ENCODE measurements at regions not wholly inside any gene's neighbourhood (a gene's known extent, or its start where the extent isn't known, plus 50 kb on each side); places are given as distances from the start of the nearest gene placed in this dataset.
A peak's percentile ranks its signal among the peaks of the same experiment; 100 is the strongest.
"Not testable (repeated sequence)": the region's sequence is repeated elsewhere in the genome, so short reads cannot be mapped to it uniquely, and the experiment has no call there.

DNA sequence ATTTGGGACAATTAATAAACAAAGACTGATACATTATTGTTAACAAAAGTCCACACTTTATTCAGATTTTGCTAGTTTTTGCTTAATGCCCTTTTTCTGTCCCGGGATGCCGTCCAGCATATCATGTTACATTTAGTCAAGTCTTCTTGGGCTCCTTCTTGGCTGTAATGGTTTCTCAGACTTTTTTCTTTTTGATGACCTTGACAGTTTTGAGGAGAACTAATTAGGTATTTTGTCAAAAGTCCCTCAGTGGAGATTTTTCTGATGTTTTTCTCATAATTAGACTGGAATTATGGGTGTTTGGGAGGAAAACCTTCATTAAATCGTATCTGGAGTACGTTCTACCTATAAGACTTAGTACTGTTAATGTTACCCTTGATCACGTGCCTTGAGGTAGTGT lies 177.2 kb downstream of the MCHR2 start:
- TF ChIP-seq, protein P1, sequence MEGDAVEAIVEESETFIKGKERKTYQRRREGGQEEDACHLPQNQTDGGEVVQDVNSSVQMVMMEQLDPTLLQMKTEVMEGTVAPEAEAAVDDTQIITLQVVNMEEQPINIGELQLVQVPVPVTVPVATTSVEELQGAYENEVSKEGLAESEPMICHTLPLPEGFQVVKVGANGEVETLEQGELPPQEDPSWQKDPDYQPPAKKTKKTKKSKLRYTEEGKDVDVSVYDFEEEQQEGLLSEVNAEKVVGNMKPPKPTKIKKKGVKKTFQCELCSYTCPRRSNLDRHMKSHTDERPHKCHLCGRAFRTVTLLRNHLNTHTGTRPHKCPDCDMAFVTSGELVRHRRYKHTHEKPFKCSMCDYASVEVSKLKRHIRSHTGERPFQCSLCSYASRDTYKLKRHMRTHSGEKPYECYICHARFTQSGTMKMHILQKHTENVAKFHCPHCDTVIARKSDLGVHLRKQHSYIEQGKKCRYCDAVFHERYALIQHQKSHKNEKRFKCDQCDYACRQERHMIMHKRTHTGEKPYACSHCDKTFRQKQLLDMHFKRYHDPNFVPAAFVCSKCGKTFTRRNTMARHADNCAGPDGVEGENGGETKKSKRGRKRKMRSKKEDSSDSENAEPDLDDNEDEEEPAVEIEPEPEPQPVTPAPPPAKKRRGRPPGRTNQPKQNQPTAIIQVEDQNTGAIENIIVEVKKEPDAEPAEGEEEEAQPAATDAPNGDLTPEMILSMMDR (conservative IDR thresholded peaks at IDR 0.05; ENCODE audit: low read length): no peak
- no peak overlapping the region for H3K4me3 ChIP-seq (ENCODE audit: low read length)
- no peak for DNase-seq (ENCODE audit: low read depth)

DNA sequence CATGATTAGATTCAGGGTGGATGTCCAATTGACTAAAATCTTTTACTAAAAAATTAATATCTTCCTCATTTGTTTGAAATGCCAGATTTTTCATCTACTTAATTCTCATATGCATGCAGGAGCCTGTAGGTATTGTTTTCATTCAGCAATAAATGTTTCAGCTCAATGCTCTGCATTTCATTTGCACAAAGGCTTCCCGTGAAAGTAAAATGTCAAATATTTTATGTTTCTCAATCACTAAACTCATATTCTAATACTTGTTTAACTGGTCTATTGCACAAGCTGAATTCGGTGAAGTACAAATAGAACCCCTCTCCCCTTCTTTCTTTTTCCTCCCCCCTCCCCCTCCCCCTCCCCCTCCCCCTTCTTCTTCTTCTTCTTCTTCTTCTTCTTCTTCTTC lies 175.9 kb downstream of the MCHR2 start:
- no peak for DNase-seq (ENCODE audit: low read depth)
- H3K4me3 ChIP-seq (ENCODE audit: low read length): no peak overlapping the region
- TF ChIP-seq, protein P1 (conservative IDR thresholded peaks at IDR 0.05; ENCODE audit: low read length): no peak

DNA sequence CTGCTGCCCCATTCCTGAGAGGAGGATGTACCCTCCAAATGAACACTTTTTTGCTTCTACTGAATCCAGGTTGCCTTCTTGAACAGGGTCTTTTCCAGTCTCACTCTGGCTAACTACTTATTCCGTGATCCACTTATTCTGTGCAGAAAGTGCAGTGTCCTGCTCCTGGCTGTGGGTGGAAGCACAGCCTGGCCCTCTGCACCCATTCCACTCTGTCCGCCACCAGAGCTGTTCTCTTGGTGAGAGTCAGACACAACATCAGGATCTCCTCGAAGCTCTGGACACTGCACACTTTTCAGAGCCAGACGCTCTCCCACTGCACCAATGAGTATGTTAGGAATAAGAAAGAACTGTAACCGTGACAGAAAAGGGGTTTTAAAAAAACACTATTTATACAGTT lies 174.2 kb downstream of the MCHR2 start:
- H3K4me3 ChIP-seq (ENCODE audit: low read length): no peak overlapping the region
- TF ChIP-seq, protein P1 (conservative IDR thresholded peaks at IDR 0.05; ENCODE audit: low read length): no peak
- no peak for DNase-seq (ENCODE audit: low read depth)

DNA sequence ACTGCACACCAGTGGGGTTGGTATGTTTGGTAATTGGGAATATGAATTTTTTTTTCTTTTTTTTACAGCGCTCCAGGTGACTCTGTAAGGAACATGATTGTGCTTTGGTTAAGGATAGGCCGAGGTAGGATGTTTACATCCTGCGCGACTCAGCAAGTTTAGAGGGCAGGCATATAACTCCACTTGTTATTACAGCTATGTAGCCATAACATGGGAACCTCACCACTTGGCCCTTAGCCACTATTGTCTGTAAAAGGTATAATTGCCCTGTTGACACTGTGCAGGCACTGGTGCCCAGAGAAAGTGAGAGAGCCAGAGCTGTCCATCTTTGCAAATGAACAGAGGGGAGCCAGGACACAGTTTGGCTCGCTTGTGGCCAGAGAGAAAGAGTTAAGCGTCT lies 172.9 kb downstream of the MCHR2 start:
- H3K4me3 ChIP-seq (ENCODE audit: low read length): no peak overlapping the region
- TF ChIP-seq, protein P1 (conservative IDR thresholded peaks at IDR 0.05; ENCODE audit: low read length): no peak
- DNase-seq (ENCODE audit: low read depth): no peak

DNA sequence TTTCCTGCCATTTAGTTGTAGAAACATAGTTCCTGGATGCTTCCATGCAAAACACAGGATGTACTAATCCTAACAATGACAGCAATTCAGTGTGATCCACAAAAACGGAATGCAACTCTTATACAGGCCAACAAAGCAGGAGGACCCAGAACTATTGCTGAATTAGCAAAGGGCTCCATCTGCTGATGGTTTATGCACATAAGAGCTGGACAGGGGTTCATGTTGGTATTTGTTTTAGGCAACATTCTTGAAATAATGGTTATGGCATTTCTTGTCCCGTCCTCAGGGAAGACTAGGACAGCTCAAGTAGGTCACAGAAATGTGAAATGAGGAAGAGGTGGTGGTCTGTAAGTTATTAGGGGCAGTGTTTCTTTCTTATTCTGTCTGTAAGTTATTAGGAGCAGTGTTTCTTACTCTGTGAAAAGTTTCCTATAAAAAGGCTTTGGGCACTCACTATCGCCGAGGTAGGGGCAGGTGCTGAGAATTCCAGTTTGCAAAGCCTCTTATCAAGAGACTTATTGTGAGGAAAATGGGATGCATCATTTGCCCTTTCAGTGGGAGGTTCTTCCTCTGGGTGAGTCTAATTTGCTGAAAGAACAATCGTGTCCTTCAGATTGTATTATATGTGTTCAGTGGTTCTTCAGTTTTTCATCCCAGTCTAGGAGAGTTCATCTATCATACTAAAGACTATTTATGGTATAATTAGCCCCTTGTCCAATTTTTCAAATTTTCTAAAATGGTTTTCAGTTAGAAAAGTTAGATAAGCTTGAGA lies 171.1 kb downstream of the MCHR2 start:
- TF ChIP-seq, protein P1 (conservative IDR thresholded peaks at IDR 0.05; ENCODE audit: low read length): peak; percentile 70
- peak; percentile 76 for DNase-seq (ENCODE audit: low read depth)
- no peak overlapping the region for H3K4me3 ChIP-seq (ENCODE audit: low read length)

DNA sequence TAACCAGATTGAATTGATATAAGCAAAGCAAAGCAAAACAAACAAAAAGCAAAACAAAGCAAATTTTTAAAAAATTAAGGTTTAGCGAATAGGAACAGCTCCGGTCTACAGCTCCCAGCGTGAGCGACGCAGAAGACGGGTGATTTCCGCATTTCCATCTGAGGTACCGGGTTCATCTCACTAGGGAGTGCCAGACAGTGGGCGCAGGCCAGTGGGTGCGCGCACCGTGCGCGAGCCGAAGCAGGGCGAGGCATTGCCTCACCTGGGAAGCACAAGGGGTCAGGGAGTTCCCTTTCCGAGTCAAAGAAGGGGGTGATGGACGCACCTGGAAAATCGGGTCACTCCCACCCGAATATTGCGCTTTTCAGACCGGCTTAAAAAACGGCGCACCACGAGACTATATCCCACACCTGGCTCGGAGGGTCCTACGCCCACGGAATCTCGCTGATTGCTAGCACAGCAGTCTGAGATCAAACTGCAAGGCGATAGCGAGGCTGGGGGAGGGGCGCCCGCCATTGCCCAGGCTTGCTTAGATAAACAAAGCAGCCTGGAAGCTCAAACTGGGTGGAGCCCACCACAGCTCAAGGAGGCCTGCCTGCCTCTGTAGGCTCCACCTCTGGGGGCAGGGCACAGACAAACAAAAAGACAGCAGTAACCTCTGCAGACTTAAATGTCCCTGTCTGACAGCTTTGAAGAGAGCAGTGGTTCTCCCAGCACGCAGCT lies 170.3 kb downstream of the MCHR2 start:
- DNase-seq (ENCODE audit: low read depth); H3K4me3 ChIP-seq (ENCODE audit: low read length): not testable (repeated sequence)

DNA sequence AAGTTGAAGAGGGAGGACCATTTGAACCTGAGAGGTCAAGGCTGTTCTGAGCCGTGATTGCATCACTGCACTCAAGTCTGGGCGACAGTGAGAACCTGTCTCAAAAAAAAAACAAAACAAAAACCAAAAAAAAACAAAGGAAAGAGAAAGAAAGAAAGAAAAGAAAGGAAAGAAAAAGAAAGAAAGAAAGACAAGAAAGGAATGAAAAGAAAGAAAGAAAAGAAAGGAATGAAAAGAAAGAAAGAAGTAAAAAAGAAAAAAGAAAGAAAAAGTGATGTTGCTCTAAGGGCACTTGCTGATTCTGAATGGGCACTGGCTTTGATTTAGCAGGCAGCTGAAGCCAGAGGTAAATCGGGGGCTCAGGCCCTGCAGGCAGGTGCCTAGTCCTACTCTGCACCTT lies 161.0 kb downstream of the MCHR2 start:
- no peak for DNase-seq (ENCODE audit: low read depth)
- H3K4me3 ChIP-seq (ENCODE audit: low read length): no peak overlapping the region
- TF ChIP-seq, protein P1 (conservative IDR thresholded peaks at IDR 0.05; ENCODE audit: low read length): no peak
